HG03159 (cell line): ENCODE measurements at regions not wholly inside any gene's neighbourhood (a gene's known extent, or its start where the extent isn't known, plus 50 kb on each side); places are given as distances from the start of the nearest gene placed in this dataset.

Experiments
- ATAC-seq: cut with Tn5 transposase; IDR thresholded peaks from one replicate; pipeline ENCODE4 v1.9.1; 2021; ENCODE audit warnings: mild to moderate bottlenecking, moderate library complexity; ENCODE audit not compliant: unreplicated experiment

- no peak for ATAC-seq
Measured at GRCh38 chr4:74878323-74878722, 54.6 kb upstream of the PARM1 start.

DNA sequence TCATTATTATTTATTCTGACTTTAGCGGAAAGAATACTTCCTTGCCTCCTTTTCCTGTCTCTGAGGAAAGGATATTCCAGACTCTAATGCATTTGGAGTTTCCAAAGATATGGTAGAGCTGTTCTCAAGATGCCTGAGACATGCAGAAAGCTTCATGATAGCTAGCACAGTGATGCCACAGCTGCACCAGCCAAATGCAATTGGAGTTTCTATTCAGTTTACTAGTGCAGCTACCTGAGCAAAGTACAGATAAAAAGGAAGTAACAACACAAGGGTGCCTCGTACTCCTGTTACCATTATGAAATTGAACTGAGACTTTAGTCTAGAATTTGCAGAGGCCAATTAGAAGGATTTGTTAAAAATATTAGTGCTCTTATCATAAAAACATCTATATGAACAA lies 57.5 kb upstream of the PARM1 start:
- no peak for ATAC-seq

GRCh38 chr4:74874753-74875367 lies 58.1 kb upstream of the PARM1 start:
- peak; percentile 54 for ATAC-seq

GRCh38 chr4:74873545-74874301 lies 59.2 kb upstream of the PARM1 start:
- ATAC-seq, result peak; percentile 95

DNA sequence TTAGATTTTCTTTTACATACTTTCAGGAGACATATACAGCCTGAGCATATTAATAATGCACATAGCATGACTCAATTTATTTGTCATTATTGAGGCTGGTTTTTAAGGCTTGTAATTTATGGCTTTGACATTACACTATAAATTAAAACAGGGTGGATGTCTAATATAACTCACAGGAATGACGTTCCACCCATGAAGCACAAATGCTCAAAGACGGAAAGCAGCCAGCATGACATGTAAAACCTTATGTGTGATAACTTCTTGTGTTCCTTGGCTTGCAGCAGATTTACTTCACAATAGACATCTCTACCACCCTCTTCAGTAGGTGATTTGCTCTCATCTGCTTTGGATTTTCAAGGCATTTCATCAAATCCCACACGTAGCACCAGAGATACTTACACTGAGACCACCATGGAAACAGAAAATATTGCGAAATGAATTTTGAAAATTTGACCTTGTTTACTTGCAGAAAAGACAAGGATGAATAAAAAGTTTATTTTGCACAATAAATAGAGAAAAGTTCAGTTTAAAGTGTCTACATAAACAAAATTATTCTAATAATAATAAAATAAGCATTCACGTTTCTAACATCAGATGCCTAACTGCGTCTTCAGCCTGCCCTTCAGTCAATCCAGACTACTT lies 64.7 kb upstream of the BTC start:
- no peak for ATAC-seq

- no peak for ATAC-seq
Measured at GRCh38 chr4:74855879-74856278, 61.6 kb upstream of the BTC start.

DNA sequence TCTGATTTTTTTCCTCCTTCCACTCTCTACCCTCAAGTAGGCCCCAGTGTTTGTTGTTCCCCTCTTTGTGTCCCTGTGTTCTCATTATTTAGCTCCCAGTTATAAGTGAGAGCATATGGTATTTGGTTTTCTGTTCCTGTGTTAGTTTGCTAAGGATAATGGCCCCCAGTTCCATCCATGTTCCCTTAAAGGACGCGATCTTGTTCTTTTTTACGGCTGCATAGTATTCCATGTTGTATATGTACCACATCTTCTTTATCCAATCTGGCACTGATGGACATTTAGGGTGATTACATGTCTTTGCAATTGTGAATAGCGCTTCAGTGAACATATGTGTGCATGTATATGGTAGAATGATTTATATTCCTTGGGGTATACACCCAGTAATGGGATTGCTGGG lies 54.5 kb upstream of the BTC start:
- no peak for ATAC-seq

DNA sequence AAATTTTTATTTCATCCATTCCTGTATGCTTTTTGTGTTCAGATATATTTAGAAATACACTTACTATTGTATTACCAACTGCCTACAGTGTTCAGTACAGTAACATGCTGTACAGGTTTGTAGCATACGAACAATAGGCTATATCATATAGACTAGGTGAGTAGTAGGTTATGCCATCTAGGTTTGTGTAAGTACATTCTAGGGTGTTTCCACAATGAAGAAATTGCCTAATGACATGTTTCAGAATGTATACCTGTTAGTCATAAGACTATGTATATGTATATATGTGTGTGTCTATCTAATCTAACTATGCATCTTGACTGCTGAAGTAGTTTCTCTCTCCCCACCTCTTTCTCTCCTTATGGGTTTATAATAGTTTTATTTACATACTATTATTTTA lies 51.5 kb upstream of the BTC start:
- no peak for ATAC-seq
